ENCODE measurements at regions not wholly inside any gene's neighbourhood (a gene's known extent, or its start where the extent isn't known, plus 50 kb on each side); places are given as distances from the start of the nearest gene placed in this dataset.

DNA sequence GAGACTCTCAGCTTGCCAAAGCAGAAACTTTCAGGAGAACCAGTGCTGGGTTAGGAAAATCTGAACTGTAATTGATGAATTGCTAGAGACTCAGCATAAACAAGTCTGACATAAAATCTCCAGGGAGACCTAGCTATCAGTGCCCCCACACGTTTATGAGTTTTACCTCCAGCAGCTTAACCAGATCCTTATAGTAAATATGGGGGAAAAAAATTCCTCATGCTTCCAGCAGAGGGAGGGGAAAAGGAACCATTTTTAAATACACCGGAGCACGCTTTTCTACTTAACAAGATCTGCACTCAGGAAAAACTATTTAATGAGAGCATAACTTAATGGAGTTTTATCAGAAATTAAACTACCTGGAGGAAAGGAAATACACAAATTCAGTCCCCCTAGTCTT lies 1040.7 kb upstream of the INTU start:
- H3K27me3 ChIP-seq (ENCODE audit: low read length): no peaks in the 10 kb centered on the region
- no peak overlapping the region for H3K4me2 ChIP-seq (ENCODE audit: low read depth, low read length, poor library complexity, severe bottlenecking)

DNA sequence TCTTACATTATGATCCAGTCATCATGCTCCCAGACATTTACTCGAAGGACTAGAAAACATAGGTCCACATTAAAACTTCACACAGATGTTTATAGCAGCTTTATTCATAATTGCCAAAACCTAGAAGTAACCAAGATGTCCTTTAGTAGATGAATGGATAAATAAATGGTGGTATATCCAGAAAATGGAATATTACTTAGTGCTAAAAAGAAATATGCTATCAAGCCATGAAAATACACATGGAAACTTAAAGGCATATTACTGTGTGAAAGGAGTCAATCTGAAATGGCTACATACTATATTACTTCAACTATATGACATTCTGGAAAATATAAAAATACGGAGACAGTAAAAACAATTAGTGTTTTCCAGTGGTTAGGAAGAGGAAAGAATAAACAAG lies 1039.1 kb upstream of the INTU start:
- H3K9ac ChIP-seq (ENCODE audit: low read length): no peak overlapping the region
- no peaks in the 10 kb centered on the region for H3K36me3 ChIP-seq (ENCODE audit: insufficient read depth, low read length)

More for the DNA sequence above, 1040.7 kb upstream of the INTU start:
- H3K36me3 ChIP-seq (ENCODE audit: insufficient read depth, low read length): no peaks in the 10 kb centered on the region
- H3K79me2 ChIP-seq (ENCODE audit: low read length): no peaks in the 10 kb centered on the region
- H3K4me1 ChIP-seq (ENCODE audit: low read length): no peaks in the 10 kb centered on the region
- H3K9me2 ChIP-seq (replicated peaks; ENCODE audit: insufficient read depth, low read length): no peaks in the 10 kb centered on the region
- peaks cover 17% of the 10 kb centered on the region for H3K9me3 ChIP-seq (ENCODE audit: low read length)
- H3K4me3 ChIP-seq (ENCODE audit: low read length): no peak overlapping the region
- no peaks in the 10 kb centered on the region for H4K20me1 ChIP-seq (ENCODE audit: insufficient read depth, low read depth, low read length)
- H3K27ac ChIP-seq (ENCODE audit: low read length): no peak overlapping the region
- no peak overlapping the region for H3K9ac ChIP-seq (ENCODE audit: low read length)
- no peak for DNase-seq
- H2AFZ ChIP-seq (ENCODE audit: low read length): no peak overlapping the region

DNA sequence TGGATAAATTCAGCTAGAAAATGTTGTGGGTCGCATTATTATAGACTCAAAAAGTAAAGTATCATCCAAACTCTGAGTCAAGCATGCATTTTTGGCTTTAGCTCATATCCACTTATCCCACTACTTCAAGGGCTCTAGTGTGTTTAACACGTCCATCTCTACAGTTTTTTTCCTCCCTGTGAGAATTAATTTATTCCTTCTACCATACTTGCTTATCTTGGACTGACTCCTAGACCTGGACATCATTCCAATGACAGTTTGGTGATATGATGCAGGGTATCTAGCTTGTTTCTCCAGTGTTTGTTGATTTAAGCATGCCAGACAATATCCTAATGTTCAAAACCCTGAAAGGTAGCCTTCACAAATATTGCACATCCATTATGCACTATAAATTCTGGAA lies 1037.1 kb upstream of the INTU start:
- Histone ChIP-seq H3K79me2 (ENCODE audit: low read length) (no peaks in the 10 kb centered on the region), H3K9ac (ENCODE audit: low read length) (no peak overlapping the region), H3K27ac (ENCODE audit: low read length) (no peak overlapping the region), H3K4me1 (ENCODE audit: low read length) (no peaks in the 10 kb centered on the region), H3K4me3 (ENCODE audit: low read length) (no peak overlapping the region), H2AFZ (ENCODE audit: low read length) (no peak overlapping the region), H3K9me2 (replicated peaks; ENCODE audit: insufficient read depth, low read length) (no peaks in the 10 kb centered on the region), H3K9me3 (ENCODE audit: low read length) (peaks cover 9% of the 10 kb centered on the region), H3K4me2 (ENCODE audit: low read depth, low read length, poor library complexity, severe bottlenecking) (no peak overlapping the region), H4K20me1 (ENCODE audit: insufficient read depth, low read depth, low read length) (no peaks in the 10 kb centered on the region), H3K27me3 (ENCODE audit: low read length) (no peaks in the 10 kb centered on the region), H3K36me3 (ENCODE audit: insufficient read depth, low read length) (no peaks in the 10 kb centered on the region)
- no peak for DNase-seq

More for the DNA sequence above, 1039.1 kb upstream of the INTU start:
- no peak overlapping the region for H3K4me2 ChIP-seq (ENCODE audit: low read depth, low read length, poor library complexity, severe bottlenecking)
- H3K79me2 ChIP-seq (ENCODE audit: low read length): no peaks in the 10 kb centered on the region
- no peaks in the 10 kb centered on the region for H3K4me1 ChIP-seq (ENCODE audit: low read length)
- no peaks in the 10 kb centered on the region for H4K20me1 ChIP-seq (ENCODE audit: insufficient read depth, low read depth, low read length)
- H3K9me2 ChIP-seq (replicated peaks; ENCODE audit: insufficient read depth, low read length): no peaks in the 10 kb centered on the region
- no peak for DNase-seq
- no peak overlapping the region for H2AFZ ChIP-seq (ENCODE audit: low read length)
- H3K27ac ChIP-seq (ENCODE audit: low read length): no peak overlapping the region
- no peak overlapping the region for H3K4me3 ChIP-seq (ENCODE audit: low read length)
- peaks cover 17% of the 10 kb centered on the region for H3K9me3 ChIP-seq (ENCODE audit: low read length)
- H3K27me3 ChIP-seq (ENCODE audit: low read length): no peaks in the 10 kb centered on the region

DNA sequence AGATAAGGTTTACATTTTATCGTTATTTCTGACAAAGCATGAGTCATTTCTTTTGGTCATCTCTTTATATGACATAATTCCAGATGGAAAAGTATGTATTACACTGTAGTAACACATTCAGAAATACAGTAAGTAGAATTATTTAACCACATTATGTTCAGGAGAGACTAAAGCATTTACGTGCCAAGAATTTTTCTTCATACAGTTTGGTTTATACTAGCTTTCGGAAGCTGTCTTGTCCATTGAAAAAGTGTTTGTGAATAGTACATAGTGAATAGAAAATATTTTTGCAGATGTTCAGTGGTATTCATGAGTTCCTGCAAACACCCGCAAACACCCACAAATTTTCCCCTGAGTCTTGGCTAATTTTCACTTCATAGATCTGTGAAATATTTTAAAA lies 1033.0 kb upstream of the INTU start:
- H3K79me2 ChIP-seq (ENCODE audit: low read length): no peaks in the 10 kb centered on the region

DNA sequence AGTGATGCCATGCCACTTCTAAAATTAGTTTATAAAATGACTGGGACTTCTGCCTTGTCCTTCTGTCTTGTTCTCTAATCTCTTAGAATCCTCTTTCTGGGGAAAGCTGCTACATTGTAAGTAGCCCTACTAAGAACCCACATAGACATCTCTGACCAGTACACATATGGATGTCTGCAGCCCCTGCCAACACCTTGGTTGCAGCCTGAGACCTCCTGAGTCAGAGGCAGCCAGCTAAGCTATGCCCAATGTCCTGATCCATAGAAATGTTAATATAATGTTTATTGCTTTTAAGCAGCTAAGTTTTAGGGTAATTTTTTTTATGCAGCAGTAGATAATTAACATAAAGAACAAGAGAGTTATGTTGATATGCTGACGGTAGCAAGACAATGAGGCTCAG lies 1029.5 kb upstream of the INTU start:
- H3K9me2 ChIP-seq (replicated peaks; ENCODE audit: insufficient read depth, low read length): no peaks in the 10 kb centered on the region
- H2AFZ ChIP-seq (ENCODE audit: low read length): no peak overlapping the region
- no peak overlapping the region for H3K4me2 ChIP-seq (ENCODE audit: low read depth, low read length, poor library complexity, severe bottlenecking)
- H3K9me3 ChIP-seq (ENCODE audit: low read length): no peaks in the 10 kb centered on the region
- H3K79me2 ChIP-seq (ENCODE audit: low read length): no peaks in the 10 kb centered on the region
- H4K20me1 ChIP-seq (ENCODE audit: insufficient read depth, low read depth, low read length): no peaks in the 10 kb centered on the region
- H3K9ac ChIP-seq (ENCODE audit: low read length): no peak overlapping the region
- no peak for DNase-seq
- H3K27me3 ChIP-seq (ENCODE audit: low read length): no peaks in the 10 kb centered on the region
- H3K27ac ChIP-seq (ENCODE audit: low read length): no peak overlapping the region
- H3K4me3 ChIP-seq (ENCODE audit: low read length): no peak overlapping the region
- no peaks in the 10 kb centered on the region for H3K4me1 ChIP-seq (ENCODE audit: low read length)
- H3K36me3 ChIP-seq (ENCODE audit: insufficient read depth, low read length): no peaks in the 10 kb centered on the region

More for the DNA sequence above, 1033.0 kb upstream of the INTU start:
- no peak overlapping the region for H3K4me2 ChIP-seq (ENCODE audit: low read depth, low read length, poor library complexity, severe bottlenecking)
- no peaks in the 10 kb centered on the region for H3K27me3 ChIP-seq (ENCODE audit: low read length)
- no peak overlapping the region for H3K4me3 ChIP-seq (ENCODE audit: low read length)
- no peak overlapping the region for H3K27ac ChIP-seq (ENCODE audit: low read length)
- no peak overlapping the region for H3K9ac ChIP-seq (ENCODE audit: low read length)
- no peak overlapping the region; the same call in 1 of the 2 replicates for H2AFZ ChIP-seq (ENCODE audit: low read length)
- no peaks in the 10 kb centered on the region for H3K9me3 ChIP-seq (ENCODE audit: low read length)
- no peaks in the 10 kb centered on the region for H3K9me2 ChIP-seq (replicated peaks; ENCODE audit: insufficient read depth, low read length)
- H4K20me1 ChIP-seq (ENCODE audit: insufficient read depth, low read depth, low read length): no peaks in the 10 kb centered on the region
- no peaks in the 10 kb centered on the region for H3K4me1 ChIP-seq (ENCODE audit: low read length)
- DNase-seq: no peak
- no peaks in the 10 kb centered on the region for H3K36me3 ChIP-seq (ENCODE audit: insufficient read depth, low read length)

DNA sequence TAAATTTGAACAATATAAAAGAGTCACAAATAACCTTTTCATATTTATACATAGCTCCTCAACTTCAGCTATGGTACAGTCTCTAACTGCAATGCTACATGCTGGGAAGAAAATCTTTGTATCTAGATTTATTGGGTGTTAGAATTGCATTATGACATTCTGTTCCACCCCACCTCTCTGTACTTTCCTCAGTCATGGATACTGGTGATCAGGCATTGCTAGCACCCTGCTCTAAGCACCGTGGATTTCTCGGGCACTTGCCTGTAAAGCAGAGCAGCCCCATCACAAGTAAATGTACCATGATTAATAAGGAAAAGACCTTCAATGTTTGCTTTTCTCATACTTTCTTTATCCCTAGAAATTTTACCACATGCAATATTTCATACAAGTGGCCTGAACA lies 1028.9 kb upstream of the INTU start:
- DNase-seq: no peak
- Histone ChIP-seq H3K4me3 (ENCODE audit: low read length) (no peak overlapping the region), H3K36me3 (ENCODE audit: insufficient read depth, low read length) (no peaks in the 10 kb centered on the region), H3K4me1 (ENCODE audit: low read length) (no peaks in the 10 kb centered on the region), H3K79me2 (ENCODE audit: low read length) (no peaks in the 10 kb centered on the region), H3K9me3 (ENCODE audit: low read length) (no peaks in the 10 kb centered on the region), H3K9ac (ENCODE audit: low read length) (no peak overlapping the region), H3K9me2 (replicated peaks; ENCODE audit: insufficient read depth, low read length) (no peaks in the 10 kb centered on the region), H2AFZ (ENCODE audit: low read length) (no peak overlapping the region), H3K27me3 (ENCODE audit: low read length) (no peaks in the 10 kb centered on the region), H3K27ac (ENCODE audit: low read length) (no peak overlapping the region), H4K20me1 (ENCODE audit: insufficient read depth, low read depth, low read length) (no peaks in the 10 kb centered on the region), H3K4me2 (ENCODE audit: low read depth, low read length, poor library complexity, severe bottlenecking) (no peak overlapping the region)

DNA sequence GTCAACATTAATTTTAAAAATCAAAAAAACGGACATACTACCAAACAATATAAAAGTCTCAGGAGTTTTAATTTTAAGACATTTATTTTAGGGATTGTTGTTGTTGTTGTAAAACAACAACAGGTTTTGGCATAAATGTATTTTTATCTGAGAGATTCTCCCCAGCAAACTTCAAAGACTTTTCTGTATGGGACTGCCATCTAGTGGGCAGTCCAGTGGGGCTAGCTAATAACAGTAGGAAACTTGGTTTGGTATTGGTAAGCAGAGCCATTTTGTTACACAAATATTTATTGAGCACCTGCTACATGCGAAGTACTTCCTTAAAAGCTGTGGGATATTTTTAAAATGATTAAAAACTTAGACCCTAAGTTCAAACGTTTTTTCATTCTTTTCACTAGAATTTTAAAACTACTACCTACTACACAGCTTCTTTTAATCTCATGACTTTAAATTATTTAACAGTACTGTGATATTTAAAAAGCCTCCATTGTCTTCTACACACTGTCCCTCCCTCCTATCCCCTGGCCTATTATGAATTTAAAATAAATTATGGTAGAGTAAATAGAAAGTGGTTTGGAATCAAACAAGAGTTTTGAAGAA lies 1028.4 kb upstream of the INTU start:
- no peaks in the 10 kb centered on the region for H3K9me3 ChIP-seq (ENCODE audit: low read length)
- DNase-seq: peak; percentile 61
- H3K9ac ChIP-seq (ENCODE audit: low read length): no peak overlapping the region
- H3K79me2 ChIP-seq (ENCODE audit: low read length): no peaks in the 10 kb centered on the region
- no peak overlapping the region for H3K4me2 ChIP-seq (ENCODE audit: low read depth, low read length, poor library complexity, severe bottlenecking)
- no peaks in the 10 kb centered on the region for H3K27me3 ChIP-seq (ENCODE audit: low read length)
- H4K20me1 ChIP-seq (ENCODE audit: insufficient read depth, low read depth, low read length): no peaks in the 10 kb centered on the region
- no peak overlapping the region for H3K27ac ChIP-seq (ENCODE audit: low read length)
- H3K36me3 ChIP-seq (ENCODE audit: insufficient read depth, low read length): no peaks in the 10 kb centered on the region
- no peaks in the 10 kb centered on the region for H3K4me1 ChIP-seq (ENCODE audit: low read length)
- H3K9me2 ChIP-seq (replicated peaks; ENCODE audit: insufficient read depth, low read length): no peaks in the 10 kb centered on the region
- no peak overlapping the region for H3K4me3 ChIP-seq (ENCODE audit: low read length)
- H2AFZ ChIP-seq (ENCODE audit: low read length): no peak overlapping the region

DNA sequence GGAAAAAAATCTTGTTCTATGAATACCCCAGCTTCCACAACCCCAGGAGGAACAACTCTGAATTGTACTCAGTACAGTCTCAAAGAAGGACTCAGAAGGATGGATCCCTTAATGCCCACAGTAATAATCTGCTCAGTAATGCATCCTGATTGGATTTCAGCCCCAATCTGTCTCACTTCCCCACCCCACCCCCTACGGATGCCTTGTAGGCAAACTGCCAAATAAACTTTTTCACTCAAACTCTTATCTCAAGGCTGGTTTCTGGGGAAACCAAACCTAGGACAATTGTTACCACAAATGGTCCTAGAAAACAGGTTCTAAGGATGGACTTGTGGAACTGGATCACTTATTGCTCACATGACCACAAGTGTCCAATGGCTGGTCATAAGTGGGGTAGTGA lies 1021.8 kb upstream of the INTU start:
- Histone ChIP-seq H3K4me3 (ENCODE audit: low read length) (no peak overlapping the region), H3K79me2 (ENCODE audit: low read length) (no peaks in the 10 kb centered on the region)
- DNase-seq: no peak

DNA sequence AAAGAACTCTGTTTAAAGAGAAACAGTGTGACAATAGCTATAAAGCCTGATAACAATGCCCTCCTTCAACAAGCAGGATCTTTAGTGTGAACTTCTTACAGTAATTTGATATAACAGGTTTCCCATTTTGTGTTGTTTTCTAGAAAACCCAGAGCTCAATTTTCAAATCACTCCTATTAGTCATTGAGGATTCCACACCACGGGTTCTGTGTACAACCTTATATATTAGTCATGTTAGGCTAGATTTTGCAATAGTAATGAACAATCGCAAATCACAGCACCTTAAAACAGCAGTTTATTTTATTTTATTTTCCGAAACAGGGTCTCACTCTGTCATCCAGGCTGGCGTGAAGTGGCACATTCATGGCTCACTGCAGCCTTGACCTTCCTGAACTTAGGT lies 1020.9 kb upstream of the INTU start:
- Histone ChIP-seq H3K27ac (ENCODE audit: low read length) (no peak overlapping the region), H3K36me3 (ENCODE audit: insufficient read depth, low read length) (no peaks in the 10 kb centered on the region), H3K27me3 (ENCODE audit: low read length) (no peaks in the 10 kb centered on the region), H2AFZ (ENCODE audit: low read length) (no peak overlapping the region), H3K4me3 (ENCODE audit: low read length) (no peak overlapping the region), H3K9ac (ENCODE audit: low read length) (no peak overlapping the region), H3K4me2 (ENCODE audit: low read depth, low read length, poor library complexity, severe bottlenecking) (no peak overlapping the region), H3K9me3 (ENCODE audit: low read length) (peaks cover 12% of the 10 kb centered on the region), H3K79me2 (ENCODE audit: low read length) (no peaks in the 10 kb centered on the region), H3K9me2 (replicated peaks; ENCODE audit: insufficient read depth, low read length) (no peaks in the 10 kb centered on the region), H3K4me1 (ENCODE audit: low read length) (no peaks in the 10 kb centered on the region), H4K20me1 (ENCODE audit: insufficient read depth, low read depth, low read length) (no peaks in the 10 kb centered on the region)
- no peak for DNase-seq

More for the DNA sequence above, 1021.8 kb upstream of the INTU start:
- Histone ChIP-seq H3K9me3 (ENCODE audit: low read length) (peaks cover 7% of the 10 kb centered on the region), H3K9ac (ENCODE audit: low read length) (no peak overlapping the region), H3K4me1 (ENCODE audit: low read length) (no peaks in the 10 kb centered on the region), H3K36me3 (ENCODE audit: insufficient read depth, low read length) (no peaks in the 10 kb centered on the region), H3K27me3 (ENCODE audit: low read length) (no peaks in the 10 kb centered on the region), H2AFZ (ENCODE audit: low read length) (no peak overlapping the region), H3K4me2 (ENCODE audit: low read depth, low read length, poor library complexity, severe bottlenecking) (no peak overlapping the region), H3K9me2 (replicated peaks; ENCODE audit: insufficient read depth, low read length) (no peaks in the 10 kb centered on the region), H4K20me1 (ENCODE audit: insufficient read depth, low read depth, low read length) (no peaks in the 10 kb centered on the region), H3K27ac (ENCODE audit: low read length) (no peak overlapping the region)

Data from Karpas-422 (cell line).